ELF-1 (cell line): ENCODE measurements at regions not wholly inside any gene's neighbourhood (a gene's known extent, or its start where the extent isn't known, plus 50 kb on each side); places are given as distances from the start of the nearest gene placed in this dataset.

Experiments
- DNase-seq: peaks from one replicate; pipeline ENCODE4 v3.0.0-alpha.2; 2016; ENCODE audit warnings: low read depth, low spot score

DNA sequence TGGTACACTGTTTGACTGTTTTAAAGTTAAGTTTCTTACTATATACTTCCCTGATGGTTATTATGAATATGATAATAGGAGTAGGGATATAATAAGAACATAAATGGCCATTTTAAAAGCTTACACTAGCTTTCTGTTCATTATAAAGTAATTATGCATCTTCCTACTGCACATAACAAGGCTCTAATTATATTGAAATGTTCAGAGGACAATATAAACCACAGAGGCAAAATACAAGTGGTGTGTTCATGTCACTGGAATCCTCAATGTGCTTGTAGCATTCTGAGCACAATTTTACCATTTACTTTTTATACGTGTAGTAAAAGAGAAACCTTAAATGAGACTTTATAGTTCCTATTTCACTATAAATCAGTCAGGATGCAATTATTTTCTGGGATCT lies 268.3 kb downstream of the TMA16 start:
- no peak for DNase-seq

- DNase-seq, result no peak
Measured at GRCh38 chr4:163764569-163764968, 270.1 kb downstream of the TMA16 start.

DNA sequence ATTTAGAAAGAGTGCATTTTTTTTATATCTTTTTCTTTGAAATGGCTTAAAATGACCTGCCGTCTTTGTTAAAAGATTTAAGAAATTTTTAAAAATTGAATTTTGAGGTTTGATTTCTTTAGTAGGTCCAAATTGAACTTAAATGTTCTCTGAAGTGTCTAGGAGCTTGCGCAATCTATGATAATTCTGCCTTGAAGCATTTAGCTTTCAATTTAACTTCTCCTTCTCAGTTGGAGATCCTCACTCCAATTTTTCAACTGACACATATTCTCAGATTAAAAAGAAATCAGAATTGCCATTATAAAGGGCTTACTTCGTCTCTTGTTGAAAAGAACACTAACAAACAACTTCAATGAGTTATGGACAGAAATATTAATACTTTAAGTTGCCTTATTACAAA lies 273.5 kb downstream of the TMA16 start:
- no peak for DNase-seq

GRCh38 chr4:163772238-163772637 lies 277.7 kb downstream of the TMA16 start:
- no peak for DNase-seq

DNA sequence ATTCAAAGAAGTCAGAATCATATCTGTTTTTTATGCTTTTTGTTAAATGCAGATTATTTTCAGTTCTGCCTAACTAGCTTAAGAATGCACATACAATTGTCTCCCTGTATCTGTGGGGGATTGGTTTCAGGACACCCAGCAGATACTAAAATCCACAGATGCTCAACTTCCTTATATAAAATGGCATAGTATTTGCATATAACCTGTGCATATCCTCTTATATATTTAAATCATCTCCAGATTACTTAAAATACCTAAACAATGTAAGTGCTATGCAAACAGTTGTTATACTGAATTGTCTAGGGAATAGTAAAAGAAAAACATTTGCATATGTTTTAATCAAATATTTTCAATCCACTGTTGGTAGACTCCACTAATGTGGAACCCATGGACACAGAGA lies 279.4 kb downstream of the TMA16 start:
- DNase-seq, result no peak

GRCh38 chr4:163776957-163777356 lies 282.5 kb downstream of the TMA16 start:
- no peak for DNase-seq

- DNase-seq, result no peak
Measured at GRCh38 chr4:163781726-163782125, 287.2 kb downstream of the TMA16 start.

DNA sequence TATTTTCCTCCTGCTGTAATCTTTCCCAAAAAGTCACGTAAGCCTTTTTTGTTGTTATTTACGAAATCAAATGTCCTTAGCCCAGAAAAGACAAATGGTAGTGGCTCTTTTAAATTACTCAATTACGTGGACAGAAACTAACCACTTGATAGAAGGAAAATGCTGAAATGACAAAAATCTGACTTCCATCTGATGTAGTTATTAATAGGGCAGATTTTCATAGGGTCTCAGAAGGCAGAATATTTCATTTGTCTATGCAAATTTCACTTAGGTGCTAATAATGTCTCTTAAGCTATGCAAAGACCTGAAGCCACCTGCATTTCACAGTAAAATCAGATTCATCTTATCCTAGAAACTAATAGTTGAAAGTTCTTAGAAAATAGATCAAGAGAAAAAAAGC lies 295.7 kb downstream of the TMA16 start:
- DNase-seq, result no peak

DNA sequence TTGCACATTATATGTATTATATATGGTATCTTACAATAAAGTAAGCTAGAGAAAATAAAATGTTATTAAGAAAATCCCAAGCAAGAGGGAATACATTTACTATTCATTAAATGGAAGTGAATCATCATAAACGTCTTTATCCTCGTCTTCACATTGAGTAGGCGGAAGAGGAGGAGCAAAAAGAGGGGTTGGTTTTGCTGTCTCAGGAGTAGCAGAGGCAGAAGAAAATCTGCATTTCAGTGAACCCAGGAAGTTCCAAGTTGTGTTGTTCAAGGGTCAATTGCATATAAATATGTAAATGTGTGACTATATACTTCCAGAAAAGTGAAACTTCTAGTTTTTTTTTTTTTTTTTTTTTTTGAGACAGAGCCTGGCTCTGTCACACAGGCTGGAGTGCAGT lies 301.4 kb downstream of the TMA16 start:
- no peak for DNase-seq

DNA sequence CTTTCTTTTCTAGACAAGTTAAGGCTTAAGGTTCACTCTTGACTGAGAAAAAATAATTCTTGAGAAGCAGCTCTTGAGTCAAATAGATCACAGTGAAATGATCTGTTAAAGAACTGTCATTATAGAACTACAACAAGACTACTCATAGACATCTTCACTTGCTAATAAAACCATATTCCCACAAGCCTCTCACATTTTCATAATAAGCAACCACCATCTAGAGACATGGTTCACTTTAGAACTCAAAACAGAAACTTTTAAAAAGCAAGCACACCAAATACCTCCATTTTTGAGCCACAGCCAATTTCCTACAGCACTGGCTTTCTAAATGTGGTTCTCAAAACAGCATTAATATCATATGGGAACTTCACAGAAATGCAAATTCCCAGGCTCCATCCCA lies 309.5 kb downstream of the TMA16 start:
- no peak for DNase-seq

DNA sequence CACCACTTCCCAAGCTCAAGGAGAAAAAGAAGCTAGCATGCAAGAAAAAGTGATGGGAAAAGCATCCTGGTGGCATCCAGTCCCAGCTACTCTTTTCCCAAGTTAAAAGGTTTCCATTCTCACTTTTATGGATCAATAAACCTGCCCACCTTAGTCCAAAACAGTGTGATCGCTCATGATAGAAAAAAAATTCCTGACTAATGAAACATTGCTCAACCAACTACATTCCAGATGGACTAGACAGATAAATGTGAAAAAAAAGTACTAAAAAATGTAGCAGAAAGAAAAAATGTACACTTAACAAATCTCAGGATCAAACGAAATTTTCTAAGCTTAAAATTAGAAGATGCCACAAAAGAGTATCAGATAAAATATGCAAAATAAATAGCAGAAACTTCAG lies 312.2 kb downstream of the TMA16 start:
- DNase-seq, result no peak

GRCh38 chr4:163808011-163808410 lies 313.5 kb downstream of the TMA16 start:
- no peak for DNase-seq

GRCh38 chr4:163810755-163811154 lies 316.3 kb downstream of the TMA16 start:
- DNase-seq, result no peak

DNA sequence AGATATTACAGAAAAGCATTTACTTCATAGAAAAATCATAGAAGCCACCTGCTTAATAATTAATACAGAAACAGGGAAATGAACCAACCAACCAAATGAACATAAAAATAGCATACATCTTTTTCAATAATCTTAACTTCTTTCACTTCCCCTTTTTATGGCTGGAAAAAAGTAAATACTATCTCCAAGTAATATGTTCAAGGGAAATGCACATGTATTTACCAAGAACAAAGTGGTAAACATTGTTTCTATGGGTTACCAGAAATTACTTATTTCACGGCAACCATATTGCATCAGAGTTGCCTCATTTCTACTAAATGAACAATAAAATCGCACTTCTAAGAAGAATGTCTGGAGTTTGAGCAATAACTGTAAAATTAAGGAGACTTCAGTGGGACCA lies 321.3 kb downstream of the TMA16 start:
- no peak for DNase-seq

DNA sequence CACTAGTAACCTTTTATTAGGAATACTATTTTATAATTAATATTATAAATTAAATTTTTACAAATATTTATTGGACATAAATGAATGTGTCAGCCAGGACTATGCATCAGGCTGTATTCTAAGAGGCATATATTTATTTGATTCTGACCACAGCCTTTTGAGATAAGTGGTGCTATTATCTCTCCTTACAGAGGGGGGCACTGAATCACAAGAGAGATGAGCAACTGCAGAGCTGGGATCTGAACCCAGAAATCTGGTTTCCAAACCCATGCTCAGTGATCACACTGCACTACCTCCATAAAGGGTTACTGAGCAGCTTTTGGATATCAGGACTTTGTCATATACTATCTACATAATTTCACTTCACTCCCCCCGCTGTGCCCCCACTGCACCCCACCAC lies 322.0 kb downstream of the TMA16 start:
- DNase-seq, result no peak

DNA sequence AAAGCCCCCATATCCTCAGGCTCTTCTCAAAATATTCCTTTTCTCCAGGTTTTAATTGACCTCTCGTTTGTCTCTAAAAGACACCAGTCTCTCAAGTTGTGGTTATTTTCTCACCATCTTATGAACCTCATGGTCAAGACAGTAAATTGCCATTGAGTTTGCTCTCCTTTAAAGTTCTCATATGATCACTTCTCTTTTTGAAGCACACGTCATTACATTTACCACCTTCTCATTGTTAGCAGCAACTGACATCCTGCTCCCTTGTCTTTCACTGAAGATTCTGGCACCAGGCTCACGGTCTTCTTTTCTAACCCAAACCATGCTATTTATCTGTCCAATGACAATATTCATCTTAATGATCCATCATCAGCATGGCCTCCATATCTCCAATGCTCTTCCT lies 324.2 kb downstream of the TMA16 start:
- no peak for DNase-seq

- DNase-seq, result no peak
Measured at GRCh38 chr4:163833669-163834068, 339.2 kb downstream of the TMA16 start.

DNA sequence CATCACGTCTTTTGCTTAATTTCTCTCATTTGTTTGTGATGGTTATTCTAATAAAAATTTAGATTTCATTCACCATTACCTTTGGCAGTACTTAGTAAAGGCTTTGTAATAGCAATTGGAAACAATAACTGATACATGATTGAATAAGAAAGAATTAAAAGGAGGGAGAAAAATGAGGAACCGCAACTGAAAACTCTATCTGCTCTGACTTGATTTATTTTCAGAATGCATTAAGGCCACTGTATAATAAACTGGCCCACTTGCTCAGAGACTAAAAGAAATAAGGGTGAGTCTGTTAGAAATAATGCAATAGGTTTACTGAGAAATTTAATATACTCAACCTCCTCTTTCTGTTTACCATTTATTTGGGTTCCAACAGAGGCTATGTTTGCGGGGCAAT lies 351.5 kb downstream of the TMA16 start:
- no peak for DNase-seq

DNA sequence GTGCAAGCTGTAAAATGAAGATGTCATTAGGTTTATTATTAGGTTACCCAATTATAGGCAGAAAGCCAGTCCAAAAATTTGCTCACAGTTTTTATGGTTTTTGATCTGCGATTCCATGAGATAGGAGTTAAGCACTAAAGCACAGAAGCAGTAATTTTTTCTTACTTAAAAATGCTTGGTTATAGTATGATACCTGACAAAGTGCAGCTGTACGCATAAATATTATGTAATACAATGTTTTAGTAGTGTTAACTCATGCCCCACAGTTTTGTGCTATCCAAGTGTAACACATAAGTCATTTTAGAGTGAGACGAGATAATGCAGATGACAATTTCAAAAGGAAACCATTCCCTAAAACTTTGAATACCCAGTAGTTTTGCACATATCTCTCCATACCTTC lies 357.8 kb downstream of the TMA16 start:
- DNase-seq, result no peak

DNA sequence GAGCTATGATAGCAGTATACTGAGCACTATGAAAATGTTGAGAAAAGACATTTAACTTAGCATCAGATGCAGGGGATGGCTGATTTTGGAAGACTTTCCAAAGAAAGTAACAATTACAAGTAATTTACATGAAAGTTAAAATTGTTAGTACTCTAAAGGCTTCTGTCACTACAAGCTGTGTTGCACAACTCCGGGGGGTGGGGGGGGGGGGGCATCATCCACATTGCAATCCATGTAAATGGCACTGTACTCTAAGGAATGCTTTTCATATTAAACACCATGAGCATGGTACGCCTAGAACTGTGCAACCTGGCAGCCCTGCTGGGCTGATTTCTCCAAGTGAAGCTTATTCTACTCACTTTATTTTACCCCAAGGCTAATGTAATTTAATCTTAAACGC lies 363.4 kb downstream of the TMA16 start:
- no peak for DNase-seq

GRCh38 chr4:163858515-163858914 lies 364.0 kb downstream of the TMA16 start:
- DNase-seq, result no peak

DNA sequence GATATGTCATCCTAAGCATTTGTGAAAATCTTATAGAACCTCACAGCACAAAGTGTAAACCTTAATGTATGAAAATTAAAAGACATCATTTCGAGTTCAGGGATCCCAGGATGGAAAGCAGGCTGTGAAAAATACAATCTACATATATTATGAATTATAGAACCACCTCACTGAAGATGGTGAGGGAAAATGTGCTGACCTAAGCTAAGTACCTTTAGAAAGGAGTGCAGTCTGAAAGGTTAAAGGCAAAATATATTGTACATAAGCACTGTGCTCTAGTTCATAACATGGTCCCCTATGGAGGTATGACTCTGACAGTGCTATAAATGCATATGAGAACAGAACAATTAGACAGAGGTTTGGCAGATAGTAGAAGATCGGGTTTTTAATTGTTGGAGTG lies 368.6 kb downstream of the TMA16 start:
- no peak for DNase-seq

GRCh38 chr4:163865010-163865409 lies 370.5 kb downstream of the TMA16 start:
- no peak for DNase-seq

- DNase-seq, result no peak
Measured at GRCh38 chr4:163866728-163867315, 372.3 kb downstream of the TMA16 start.
